K562 (cell line): ENCODE measurements at regions not wholly inside any gene's neighbourhood (a gene's known extent, or its start where the extent isn't known, plus 50 kb on each side); places are given as distances from the start of the nearest gene placed in this dataset.

Experiments used
- ATAC-seq: fragments of 200-7000 bp; cut with Tn5 transposase; 3 replicates; pipeline ENCODE4 v1.9.1; 2020; ENCODE audit warnings: moderate library complexity
- BruUV-seq: library from RNA; stranded (reverse); fragments of 400-500 nt; replicated peaks from 2 replicates; lab custom pipeline; 2021; lab: Mats Ljungman, UMichigan
- CTCF ChIA-PET: fragments of 300-600 bp; formaldehyde crosslinking; extraction: SDS; loops from one replicate; lab custom pipeline; 2021; ENCODE audit warnings: low intra/inter-chr PET ratio; lab: Yijun Ruan, JAX
- POLR2A ChIA-PET: fragments of 300-600, 350-650 bp; sonication (Branson Sonifier 250); formaldehyde crosslinking; extraction: SDS; loops from one replicate; lab custom pipeline; 2021; ENCODE audit warnings: antibody characterized with exemption, inconsistent platforms; lab: Yijun Ruan, JAX
- DNase-seq, 4 experiments: peaks; one replicate each; pipeline versions ENCODE4 v3.0.0 to v3.0.0-alpha.2; 2011 to 2018; ENCODE audit warnings: low spot score in 3 of 4, mixed read lengths in 3 of 4; ENCODE audit errors: extremely low read depth in 1 of 4
- FAIRE-seq: peaks from 2 replicates; lab custom pipeline; 2011; peaks lifted over from hg19 to GRCh38; lab: Jason Lieb, UNC
- H2AFZ ChIP-seq: 2 replicates; pipeline ENCODE4 v1.6.0; 2011; ENCODE audit warnings: low read depth, low read length, control low read depth, inconsistent platforms
- H3K27ac ChIP-seq: fragments of 200-600 bp; 3 replicates; pipeline ENCODE4 v1.8.0; 2011; ENCODE audit warnings: low read depth, mild to moderate bottlenecking, control low read depth, inconsistent platforms, low read length, moderate library complexity, mixed read lengths; ENCODE audit errors: extremely low read depth
- H3K27me3 ChIP-seq, 2 experiments: fragments of 300-600 bp in 1 of 2; 2 replicates in 1 of 2; 3 replicates in 1 of 2; pipeline versions ENCODE4 v1.6.0 to v1.8.0; 2011; ENCODE audit warnings: inconsistent platforms in 2 of 2, low read length in 2 of 2, mild to moderate bottlenecking in 1 of 2, mixed read lengths in 1 of 2, moderate library complexity in 1 of 2; ENCODE audit not compliant: control insufficient read depth in 2 of 2, insufficient read depth in 2 of 2
- H3K36me3 ChIP-seq: fragments of 300-600 bp; 3 replicates; pipeline ENCODE4 v1.8.0; 2011; ENCODE audit warnings: mild to moderate bottlenecking, low read length, inconsistent platforms; ENCODE audit not compliant: control insufficient read depth, insufficient read depth
- H3K4me1 ChIP-seq, 2 experiments: fragments of 200-600 bp in 1 of 2; replicated peaks in 1 of 2; 2 replicates in 1 of 2; 3 replicates in 1 of 2; pipeline versions ENCODE4 v1.5.1 to v1.8.0; 2011; ENCODE audit warnings: inconsistent platforms in 2 of 2, low read length in 2 of 2, mild to moderate bottlenecking in 1 of 2, mixed read lengths in 1 of 2, moderate library complexity in 1 of 2; ENCODE audit not compliant: control insufficient read depth in 2 of 2, insufficient read depth in 2 of 2
- H3K4me2 ChIP-seq: 2 replicates; pipeline ENCODE4 v1.6.1; 2011; ENCODE audit warnings: low read length, control low read depth, inconsistent platforms, mixed read lengths; ENCODE audit not compliant: insufficient read depth
- H3K4me3 ChIP-seq: fragments of 200-600 bp; sonication (generic), shearing (Covaris generic); 2 replicates; pipeline ENCODE4 v1.5.1; 2016; ENCODE audit warnings: control low read depth, inconsistent platforms
- H3K79me2 ChIP-seq: fragments of 200-600 bp; 3 replicates; pipeline ENCODE4 v1.8.0; 2011; ENCODE audit warnings: low read length, inconsistent platforms; ENCODE audit not compliant: control insufficient read depth, insufficient read depth
- H3K9ac ChIP-seq, 2 experiments: 2 replicates each; pipeline versions ENCODE4 v1.6.0 to v1.6.1; 2011; ENCODE audit warnings: low read depth in 2 of 2, low read length in 2 of 2, control low read depth in 1 of 2, inconsistent platforms in 1 of 2, mild to moderate bottlenecking in 1 of 2, mixed read lengths in 1 of 2; ENCODE audit not compliant: insufficient read depth in 1 of 2
- H3K9me1 ChIP-seq: one replicate; pipeline ENCODE4 v1.6.0; 2011; ENCODE audit warnings: inconsistent platforms, mild to moderate bottlenecking, low read length, moderate library complexity; ENCODE audit not compliant: control insufficient read depth, insufficient read depth
- H3K9me3 ChIP-seq: replicated peaks from 2 replicates; pipeline ENCODE4 v1.5.1; 2011; ENCODE audit warnings: low read depth, low read length, inconsistent platforms; ENCODE audit not compliant: control insufficient read depth, insufficient read depth
- H4K20me1 ChIP-seq: replicated peaks from 2 replicates; pipeline ENCODE4 v1.6.1; 2011; ENCODE audit warnings: low read length, inconsistent platforms, mixed read lengths; ENCODE audit not compliant: control insufficient read depth, insufficient read depth
- ARID4B ChIP-seq: sonication (generic); formaldehyde crosslinking; IDR thresholded peaks from 2 replicates; pipeline ENCODE4 v1.8.0; 2022; ENCODE audit warnings: mild to moderate bottlenecking, missing genetic modification reagents
- NR0B1 ChIP-seq: fragments of 450-650 bp; IDR thresholded peaks from one replicate; pipeline ENCODE4 v1.6.1; 2018; ENCODE audit warnings: mild to moderate bottlenecking, moderate library complexity; ENCODE audit not compliant: partially characterized antibody
- NUFIP1 ChIP-seq: fragments of 450-650 bp; IDR thresholded peaks from 2 replicates; pipeline ENCODE4 v1.6.1; 2018; ENCODE audit not compliant: partially characterized antibody
- RNF219 ChIP-seq: fragments of 250-450 bp; sonication (Bioruptor Pico); IDR thresholded peaks from 2 replicates; pipeline ENCODE4 v1.5.0; 2022; ENCODE audit warnings: mild to moderate bottlenecking
- TAF7 ChIP-seq: fragments of 450-650 bp; IDR thresholded peaks from 2 replicates; pipeline ENCODE4 v1.6.1; 2016; ENCODE audit warnings: missing genetic modification characterization, missing compliant biosample characterization
- WGBS: fragments of 100-300 bp; shearing (Covaris generic); methylation state at CpG from one replicate; pipeline ENCODE4 v1.1.6; 2016; ENCODE audit warnings: low coverage, mixed read lengths; ENCODE audit not compliant: insufficient coverage; ENCODE audit errors: missing lambda C conversion rate; 5-methylcytosine and 5-hydroxymethylcytosine counted together
- in situ Hi-C: fragments of 300-500 bp; cut with MboI; formaldehyde crosslinking; loops from 4 replicates; pipeline ENCODE4 v1.15.0; 2018; ENCODE audit warnings: inconsistent platforms, mixed read lengths
- intact Hi-C: fragments of 100-400 bp; cut with micrococcal nuclease; formaldehyde crosslinking; loops from 2 replicates; pipeline ENCODE4 v1.14.2; 2022

DNA sequence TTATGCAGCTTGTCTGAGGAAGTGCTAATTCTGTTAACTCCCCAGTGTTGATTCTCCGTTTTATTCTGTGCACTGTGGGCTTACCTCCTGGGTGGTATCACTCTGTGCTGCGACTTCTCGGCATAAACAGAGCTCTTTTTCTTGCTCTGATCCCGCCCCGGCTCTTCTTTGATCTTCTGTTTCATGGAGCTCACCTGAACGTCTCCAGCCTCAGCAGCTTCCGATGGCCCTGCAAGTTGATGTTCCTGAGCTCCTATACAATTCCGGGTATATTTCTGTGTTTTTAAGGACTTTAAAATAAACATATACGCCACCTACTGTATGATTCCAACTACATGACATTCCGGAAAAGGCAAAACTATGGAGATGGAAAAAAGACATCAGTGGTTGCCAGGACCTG lies 110.8 kb downstream of the TENT4A start (continued):
- TF ChIP-seq ARID4B (CRISPR knock-in tag) (no peak), NUFIP1 (no peak), RNF219 (CRISPR knock-in tag) (no peak)

DNA sequence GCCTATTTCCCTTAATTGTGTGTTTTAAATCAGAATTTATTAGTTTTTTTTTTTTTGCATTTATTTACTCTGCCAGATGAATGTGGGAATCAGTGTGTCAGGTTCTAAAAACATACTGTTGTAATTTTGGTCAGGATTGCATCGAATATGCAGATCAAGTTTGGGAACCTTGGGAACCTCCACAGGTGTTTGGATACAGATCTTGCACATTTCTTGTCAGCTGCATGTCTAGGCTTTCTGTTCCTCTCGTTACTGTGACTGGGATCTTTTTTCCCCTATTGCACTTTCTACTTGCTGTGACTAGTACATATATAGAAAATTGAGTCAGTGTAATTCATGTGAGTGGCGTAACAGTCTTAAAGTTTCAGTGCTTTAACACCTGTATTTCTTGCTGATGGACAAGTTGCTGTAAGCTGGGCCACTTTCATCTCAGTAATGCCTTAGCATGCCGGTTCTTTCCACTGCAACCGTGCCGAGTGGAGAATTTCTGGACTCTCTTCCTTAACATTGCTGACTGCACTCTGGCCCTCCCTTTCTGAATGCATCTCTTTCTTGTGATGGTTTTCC lies 112.5 kb downstream of the TENT4A start:
- ATAC-seq (no peak), DNase-seq (no peak), FAIRE-seq (no peak)
- 1% methylated on average over 6 of the region's 6 CpGs for WGBS
- Histone ChIP-seq H3K27ac (no peak overlapping the region), H3K4me2 (no peak overlapping the region), H3K9me3 (peaks cover 3% of the 10 kb centered on the region), H2AFZ (no peak overlapping the region), H3K9me1 (no peaks in the 10 kb centered on the region), H4K20me1 (no peaks in the 10 kb centered on the region), H3K36me3 (no peaks in the 10 kb centered on the region), H3K79me2 (no peaks in the 10 kb centered on the region), H3K4me1 (peaks cover 0 to 4% of the 10 kb centered on the region in 2 experiments; a peak in 1 of 5 replicates), H3K9ac (no peak overlapping the region), H3K4me3 (no peak overlapping the region), H3K27me3 (peaks cover 0 to 6% of the 10 kb centered on the region in 2 experiments; a peak in 1 of 5 replicates)
- TF ChIP-seq TAF7 (no peak), NR0B1 (no peak)
- intact Hi-C loops (no loop called here), in situ Hi-C loops (loop anchor here (10.0 kb wide), 1 partner anchor 929 kb away; no protein-coding TSS in a partner anchor)
- BruUV-seq = no TSS peak
- CTCF ChIA-PET = no interaction called here
- POLR2A ChIA-PET = no interaction called here
